Lung (tissue), 11 donors: ENCODE measurements at regions not wholly inside any gene's neighbourhood (a gene's known extent, or its start where the extent isn't known, plus 50 kb on each side); places are given as distances from the start of the nearest gene placed in this dataset.

Source experiments
- ATAC-seq: fragments of 200-7000 bp; cut with Tn5 transposase; one replicate; pipeline ENCODE4 v1.9.1; 2020; ENCODE audit warnings: moderate number of reproducible peaks; ENCODE audit not compliant: insufficient read depth, low FRiP score
- DNase-seq, 3 donors: peaks; one replicate each; pipeline ENCODE4 v3.0.0-alpha.2; 2013 to 2017
- H3K27ac ChIP-seq, 2 donors: one replicate each; pipeline ENCODE4 v1.5.1; 2013; ENCODE audit warnings: mild to moderate bottlenecking in 2 of 2, moderate library complexity in 2 of 2, control low read depth in 1 of 2, inconsistent platforms in 1 of 2, low read depth in 1 of 2, low read length in 1 of 2
- H3K27me3 ChIP-seq, 3 donors: one replicate each; pipeline ENCODE4 v1.5.1; 2013; ENCODE audit warnings: low read length in 2 of 3; ENCODE audit not compliant: control insufficient read depth in 3 of 3, insufficient read depth in 3 of 3
- H3K36me3 ChIP-seq, 4 donors: one replicate each; pipeline ENCODE4 v1.5.1; 2013; ENCODE audit warnings: low read length in 4 of 4, mild to moderate bottlenecking in 1 of 4, moderate library complexity in 1 of 4; ENCODE audit not compliant: control insufficient read depth in 4 of 4, insufficient read depth in 4 of 4
- H3K4me1 ChIP-seq, 5 donors: one replicate each; pipeline ENCODE4 v1.5.1; 2013; ENCODE audit warnings: low read length in 5 of 5, mild to moderate bottlenecking in 2 of 5, moderate library complexity in 1 of 5; ENCODE audit not compliant: control insufficient read depth in 5 of 5, insufficient read depth in 5 of 5
- H3K4me3 ChIP-seq: one replicate; pipeline ENCODE4 v1.5.1; 2013; ENCODE audit warnings: mild to moderate bottlenecking, control low read depth, moderate library complexity
- H3K9ac ChIP-seq, 2 donors: one replicate each; pipeline ENCODE4 v1.5.1; 2013; ENCODE audit warnings: low read length in 2 of 2, control low read depth in 1 of 2; ENCODE audit not compliant: insufficient read depth in 1 of 2
- H3K9me3 ChIP-seq, 4 donors: one replicate each; pipeline ENCODE4 v1.5.1; 2013; ENCODE audit warnings: low read length in 3 of 4, mild to moderate bottlenecking in 1 of 4, moderate library complexity in 1 of 4; ENCODE audit not compliant: control insufficient read depth in 4 of 4, insufficient read depth in 3 of 4
- CTCF ChIP-seq: IDR thresholded peaks from 2 replicates; pipeline ENCODE4 v1.5.1; 2012; ENCODE audit warnings: mild to moderate bottlenecking; ENCODE audit errors: control extremely low read depth, extremely low read depth
- WGBS, 2 donors: extraction: QIAGEN DNeasy Blood & Tissue Kit; methylation state at CpG; one replicate each; pipeline ENCODE4 v1.1.7; 2013; 5-methylcytosine and 5-hydroxymethylcytosine counted together
- donor health status: control.
- donor health status: control.
- donor health status: Bipolar disorder and iron deficiency.
- donor health status: healthy.
- donor health status: DM: yes; HTN: yes; CAD: no.

GRCh38 chr12:86373813-86374212 lies 117.6 kb upstream of the MGAT4C start:
- Histone ChIP-seq H3K9ac (no peak overlapping the region), H3K27me3 (no peaks in the 10 kb centered on the region), H3K9me3 (no peaks in the 10 kb centered on the region), H3K36me3 (no peaks in the 10 kb centered on the region), H3K4me1 (peaks cover 0 to 3% (median 0%) of the 10 kb centered on the region in 5 donors), H3K27ac (no peak overlapping the region), H3K4me3 (no peak overlapping the region)
- DNase-seq (no peak), ATAC-seq (no peak)
- no peak for TF ChIP-seq CTCF
- 73 to 82% methylated on average over 1 of the region's 1 CpG for WGBS, 2 donors

- H3K4me1 ChIP-seq: peaks cover 0 to 5% (median 0%) of the 10 kb centered on the region in 5 donors
- H3K27me3 ChIP-seq: no peaks in the 10 kb centered on the region
- TF ChIP-seq CTCF: no peak
- no peak overlapping the region for H3K4me3 ChIP-seq
- ATAC-seq (no peak), DNase-seq (peak in 2 of 3 donors; percentile 11 to 42)
- WGBS, 2 donors: 57 to 61% methylated on average over 2 of the region's 2 CpGs
- no peaks in the 10 kb centered on the region for H3K9me3 ChIP-seq
- no peak overlapping the region for H3K9ac ChIP-seq
- H3K27ac ChIP-seq: no peak overlapping the region
- no peaks in the 10 kb centered on the region for H3K36me3 ChIP-seq
These were observed 110.9 kb upstream of the MGAT4C start for GRCh38 chr12:86367137-86367536.

GRCh38 chr12:86349196-86349595 lies 93.0 kb upstream of the MGAT4C start:
- Histone ChIP-seq H3K9ac (no peak overlapping the region), H3K27me3 (no peaks in the 10 kb centered on the region), H3K9me3 (no peaks in the 10 kb centered on the region), H3K4me3 (no peak overlapping the region), H3K4me1 (no peaks in the 10 kb centered on the region), H3K27ac (no peak overlapping the region), H3K36me3 (no peaks in the 10 kb centered on the region)
- TF ChIP-seq CTCF: no peak
- ATAC-seq (no peak), DNase-seq (no peak)
- 38 to 42% methylated on average over 2 of the region's 2 CpGs for WGBS, 2 donors

GRCh38 chr12:86333955-86334522 lies 77.8 kb upstream of the MGAT4C start:
- TF ChIP-seq CTCF: no peak
- no peak for ATAC-seq
- WGBS, 2 donors: 58 to 65% methylated on average over 2 of the region's 2 CpGs

More at GRCh38 chr12:86333955-86334522, 77.8 kb upstream of the MGAT4C start:
- H3K9ac ChIP-seq: no peak overlapping the region
- no peak overlapping the region for H3K4me3 ChIP-seq
- no peak for DNase-seq
- no peaks in the 10 kb centered on the region for H3K9me3 ChIP-seq
- H3K36me3 ChIP-seq: no peaks in the 10 kb centered on the region
- H3K27ac ChIP-seq: no peak overlapping the region
- H3K27me3 ChIP-seq: no peaks in the 10 kb centered on the region
- H3K4me1 ChIP-seq: no peaks in the 10 kb centered on the region
